ENCODE measurements at regions not wholly inside any gene's neighbourhood (a gene's known extent, or its start where the extent isn't known, plus 50 kb on each side); places are given as distances from the start of the nearest gene placed in this dataset.

GRCh38 chr2:41580806-41581205 is 467.0 kb upstream of the PKDCC start:
- H3K36me3 ChIP-seq (replicated peaks in 1 of 2; ENCODE audit: control insufficient read depth in 1 of 2, insufficient read depth in 2 of 2, low read length in 2 of 2): no peaks in the 10 kb centered on the region
- no peak overlapping the region for H3K4me3 ChIP-seq (replicated peaks in 1 of 3; ENCODE audit: low read depth in 2 of 3, low read length in 3 of 3)
- TF ChIP-seq CTCF (IDR thresholded peaks at IDR 0.05): no peak
- intact Hi-C loops (cut with micrococcal nuclease): no loop called here
- Mint-ChIP-seq H3K4me3 (no peak overlapping the region), H3K4me1 (no peaks in the 10 kb centered on the region), H3K27ac (no peak overlapping the region), H3K27me3 (ENCODE audit: low read depth in 3 of 3) (peaks cover 0 to 4% (median 0%) of the 10 kb centered on the region in 3 donors), H3K9me3 (peaks cover 6 to 24% (median 19%) of the 10 kb centered on the region in 7 donors), H3K36me3 (no peaks in the 10 kb centered on the region)
- H3K4me2 ChIP-seq (replicated peaks; ENCODE audit: extremely low read depth, low read length, poor library complexity, severe bottlenecking): no peak overlapping the region
- no peak overlapping the region for H2AFZ ChIP-seq (ENCODE audit: insufficient read depth, low read depth, low read length, poor library complexity, severe bottlenecking)
- no peaks in the 10 kb centered on the region for H3K79me2 ChIP-seq (ENCODE audit: insufficient read depth, low read length)
- H3K4me1 ChIP-seq (ENCODE audit: control insufficient read depth in 1 of 2, insufficient read depth in 2 of 2, low read length in 2 of 2): no peaks in the 10 kb centered on the region
- H3K27me3 ChIP-seq (ENCODE audit: control insufficient read depth in 2 of 2, insufficient read depth in 2 of 2, low read length in 2 of 2): no peaks in the 10 kb centered on the region
- no peaks in the 10 kb centered on the region for H4K20me1 ChIP-seq (ENCODE audit: insufficient read depth, low read length)
- WGBS (ENCODE audit: insufficient coverage): 80% methylated on average over 1 of the region's 4 CpGs
- no peak for DNase-seq
- H3K9me3 ChIP-seq (replicated peaks in 1 of 2; ENCODE audit: control insufficient read depth in 1 of 2, insufficient read depth in 1 of 2, low read length in 2 of 2): peaks cover 0 to 10% of the 10 kb centered on the region in 2 donors
- H3K9ac ChIP-seq (ENCODE audit: insufficient read depth, low read length, poor library complexity, severe bottlenecking): no peak overlapping the region
- H3K27ac ChIP-seq (ENCODE audit: low read depth in 1 of 2, low read length in 2 of 2): no peak overlapping the region

GRCh38 chr2:41595240-41595639 is 452.6 kb upstream of the PKDCC start:
- Histone ChIP-seq H2AFZ (ENCODE audit: insufficient read depth, low read depth, low read length, poor library complexity, severe bottlenecking) (no peak overlapping the region), H3K9me3 (replicated peaks in 1 of 2; ENCODE audit: control insufficient read depth in 1 of 2, insufficient read depth in 1 of 2, low read length in 2 of 2) (no peaks in the 10 kb centered on the region), H3K4me2 (replicated peaks; ENCODE audit: extremely low read depth, low read length, poor library complexity, severe bottlenecking) (no peak overlapping the region), H4K20me1 (ENCODE audit: insufficient read depth, low read length) (no peaks in the 10 kb centered on the region), H3K36me3 (replicated peaks in 1 of 2; ENCODE audit: control insufficient read depth in 1 of 2, insufficient read depth in 2 of 2, low read length in 2 of 2) (no peaks in the 10 kb centered on the region), H3K79me2 (ENCODE audit: insufficient read depth, low read length) (no peaks in the 10 kb centered on the region), H3K4me1 (ENCODE audit: control insufficient read depth in 1 of 2, insufficient read depth in 2 of 2, low read length in 2 of 2) (no peaks in the 10 kb centered on the region), H3K27me3 (ENCODE audit: control insufficient read depth in 2 of 2, insufficient read depth in 2 of 2, low read length in 2 of 2) (no peaks in the 10 kb centered on the region), H3K9ac (ENCODE audit: insufficient read depth, low read length, poor library complexity, severe bottlenecking) (no peak overlapping the region), H3K4me3 (replicated peaks in 1 of 3; ENCODE audit: low read depth in 2 of 3, low read length in 3 of 3) (no peak overlapping the region), H3K27ac (ENCODE audit: low read depth in 1 of 2, low read length in 2 of 2) (no peak overlapping the region)
- Mint-ChIP-seq H3K4me1 (no peaks in the 10 kb centered on the region), H3K27me3 (ENCODE audit: low read depth in 3 of 3) (no peaks in the 10 kb centered on the region), H3K4me3 (no peak overlapping the region), H3K27ac (no peak overlapping the region), H3K9me3 (no peaks in the 10 kb centered on the region), H3K36me3 (no peaks in the 10 kb centered on the region)
- no peak for TF ChIP-seq CTCF (IDR thresholded peaks at IDR 0.05)
- DNase-seq: no peak
- intact Hi-C loops (cut with micrococcal nuclease): no loop called here
- 100% methylated on average over 1 of the region's 1 CpG for WGBS (ENCODE audit: insufficient coverage)
